Amniotic epithelial cell (primary cell): ENCODE measurements at regions not wholly inside any gene's neighbourhood (a gene's known extent, or its start where the extent isn't known, plus 50 kb on each side); places are given as distances from the start of the nearest gene placed in this dataset.
A peak's percentile ranks its signal among the peaks of the same experiment; 100 is the strongest.
"Not testable (repeated sequence)": the region's sequence is repeated elsewhere in the genome, so short reads cannot be mapped to it uniquely, and the experiment has no call there.

Experiments used
- DNase-seq: peaks from one replicate; pipeline ENCODE4 v3.0.0-alpha.2; 2010; ENCODE audit warnings: low read depth

- peak; percentile 57 for DNase-seq
Observed at GRCh38 chr4:89496851-89497250, 189.3 kb upstream of the GPRIN3 start.

GRCh38 chr4:89493367-89493766 lies 185.8 kb upstream of the GPRIN3 start:
- DNase-seq: no peak

- peak; percentile 90 for DNase-seq
Observed at GRCh38 chr4:89492581-89493071, 185.0 kb upstream of the GPRIN3 start.

DNA sequence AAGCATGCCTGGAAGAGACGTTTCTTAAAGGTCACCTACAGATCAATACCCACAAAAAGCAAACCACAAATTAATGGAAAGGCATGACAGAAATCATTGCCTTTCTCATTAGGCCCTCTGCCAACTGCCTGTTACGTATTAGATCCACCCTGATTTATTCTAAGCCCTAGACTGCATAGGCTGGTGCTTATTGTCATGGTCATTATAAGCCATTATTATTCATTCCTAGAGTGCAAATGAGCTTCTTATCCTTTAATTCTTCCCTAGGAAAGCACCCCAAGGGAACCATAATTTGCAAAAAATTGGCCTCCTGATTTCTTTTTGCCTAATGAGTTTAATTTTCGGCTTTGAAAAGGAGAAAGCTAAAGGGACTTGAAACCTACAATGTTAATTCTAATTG lies 184.2 kb upstream of the GPRIN3 start:
- DNase-seq: no peak

DNA sequence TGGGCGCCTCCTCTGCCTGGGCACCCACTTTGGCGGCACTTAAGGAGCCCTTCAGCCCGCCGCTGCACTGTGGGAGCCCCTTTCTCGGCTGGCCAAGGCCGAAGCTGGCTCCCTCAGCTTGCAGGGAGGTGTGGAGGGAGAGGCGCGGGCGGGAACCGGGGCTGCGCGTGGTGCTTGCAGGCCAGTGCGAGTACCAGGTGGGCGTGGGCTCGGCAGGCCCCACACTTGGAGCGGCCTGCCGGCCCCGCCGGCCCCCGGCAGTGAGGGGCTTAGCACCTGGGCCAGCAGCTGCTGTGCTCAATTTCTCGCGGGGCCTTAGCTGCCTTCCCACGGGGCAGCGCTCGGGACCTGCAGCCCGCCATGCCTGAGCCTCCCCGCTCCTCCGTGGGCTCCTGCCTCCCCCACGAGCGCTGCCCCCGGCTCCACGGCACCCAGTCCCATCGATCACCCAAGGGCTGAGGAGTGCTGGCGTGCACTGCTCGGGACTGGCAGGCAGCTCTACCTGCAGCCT lies 182.4 kb upstream of the GPRIN3 start:
- not testable (repeated sequence) for DNase-seq

DNA sequence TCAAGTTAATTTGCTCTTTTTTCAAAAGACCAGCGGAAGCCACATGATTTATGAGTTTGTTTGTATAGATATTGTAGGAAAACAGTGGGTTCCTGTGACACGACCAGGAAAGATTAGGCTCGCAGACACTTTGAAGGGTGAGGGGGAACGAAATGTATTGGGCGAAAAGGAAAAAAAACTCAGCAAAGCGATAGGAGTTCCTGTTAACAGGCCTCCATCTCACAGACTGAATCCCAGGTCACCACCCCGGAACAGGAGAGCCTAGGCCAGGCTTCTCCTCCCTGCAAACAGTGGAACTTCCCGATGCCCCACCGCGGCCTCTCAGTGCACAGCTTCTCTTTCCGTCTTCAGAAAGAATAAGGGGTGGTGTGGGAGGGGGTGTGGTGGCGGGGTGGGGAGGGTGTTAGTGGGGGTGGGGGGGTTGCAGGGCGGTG lies 181.8 kb upstream of the GPRIN3 start:
- no peak for DNase-seq

GRCh38 chr4:89488736-89489135 lies 181.1 kb upstream of the GPRIN3 start:
- no peak for DNase-seq

DNA sequence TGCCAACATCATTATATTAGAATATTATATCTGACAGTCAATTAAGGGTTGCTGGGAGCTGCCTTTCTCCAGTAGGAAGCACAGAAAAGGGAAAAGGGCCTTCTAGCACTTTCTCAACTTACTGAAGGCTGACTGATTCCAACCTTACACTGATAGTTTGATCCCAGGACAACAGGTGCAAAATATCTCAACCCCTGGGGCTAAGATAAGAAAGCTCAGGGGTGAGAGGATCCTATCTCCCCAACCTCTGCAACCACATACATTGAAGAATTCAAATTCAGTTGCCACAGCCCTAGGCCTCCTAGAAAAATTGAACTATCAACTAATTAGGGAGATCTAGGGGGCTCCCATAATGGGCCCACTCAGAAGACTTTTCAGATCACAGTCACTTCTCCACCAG lies 179.1 kb upstream of the GPRIN3 start:
- no peak for DNase-seq

DNA sequence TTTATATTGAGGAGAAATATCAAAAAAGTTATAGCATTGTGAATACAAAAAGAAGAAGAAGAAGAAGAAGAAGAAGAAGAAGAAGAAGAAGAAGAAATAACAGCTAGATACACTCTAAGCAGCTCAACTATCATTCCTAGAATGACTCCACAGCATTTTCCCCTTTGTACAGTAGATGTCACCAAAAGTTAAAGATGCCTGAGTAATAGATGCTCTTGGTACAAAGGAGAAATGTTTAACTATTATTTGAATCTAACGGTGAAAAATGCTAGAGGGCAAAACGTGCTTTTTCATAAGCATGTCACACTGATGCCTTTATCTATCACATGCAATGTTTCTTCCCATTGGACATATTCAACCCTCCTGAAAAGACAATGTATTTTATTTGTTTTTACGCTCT lies 178.4 kb upstream of the GPRIN3 start:
- peak; percentile 63 for DNase-seq

- no peak for DNase-seq
Observed at GRCh38 chr4:89483833-89484232, 176.2 kb upstream of the GPRIN3 start.

GRCh38 chr4:89482926-89483595 lies 175.5 kb upstream of the GPRIN3 start:
- DNase-seq: peak; percentile 19

GRCh38 chr4:89482251-89482650 lies 174.7 kb upstream of the GPRIN3 start:
- peak; percentile 51 for DNase-seq

GRCh38 chr4:89469930-89470375 lies 162.4 kb upstream of the GPRIN3 start:
- peak; percentile 98 for DNase-seq

- peak; percentile 31 for DNase-seq
Observed at GRCh38 chr4:89469516-89469915, 161.9 kb upstream of the GPRIN3 start.

- DNase-seq: no peak
Observed at GRCh38 chr4:89468602-89469001, 161.0 kb upstream of the GPRIN3 start.

- DNase-seq: no peak
Observed at GRCh38 chr4:89463341-89463740, 155.7 kb upstream of the GPRIN3 start.

- no peak for DNase-seq
Observed at GRCh38 chr4:89447543-89447942, 139.9 kb upstream of the GPRIN3 start.

GRCh38 chr4:89446193-89446592 lies 138.6 kb upstream of the GPRIN3 start:
- no peak for DNase-seq

DNA sequence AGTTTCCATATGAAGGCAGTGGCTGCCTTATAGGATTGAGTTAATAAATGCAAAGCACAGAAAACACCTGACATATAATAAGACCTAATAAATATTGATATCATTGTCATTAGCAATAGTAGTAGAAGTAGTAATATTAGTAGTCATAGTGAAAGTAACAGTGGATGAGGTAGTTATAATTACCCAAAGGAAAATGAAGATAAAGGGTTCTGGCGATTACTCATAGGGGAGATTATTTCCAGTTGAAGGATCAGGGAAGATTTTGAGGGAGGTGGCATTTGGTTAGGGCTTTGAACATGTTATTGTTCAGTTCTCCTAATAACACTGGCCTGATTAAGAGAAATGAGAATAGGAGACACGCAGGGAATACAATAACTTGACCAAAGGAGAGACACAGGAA lies 131.9 kb upstream of the GPRIN3 start:
- DNase-seq: peak; percentile 6

DNA sequence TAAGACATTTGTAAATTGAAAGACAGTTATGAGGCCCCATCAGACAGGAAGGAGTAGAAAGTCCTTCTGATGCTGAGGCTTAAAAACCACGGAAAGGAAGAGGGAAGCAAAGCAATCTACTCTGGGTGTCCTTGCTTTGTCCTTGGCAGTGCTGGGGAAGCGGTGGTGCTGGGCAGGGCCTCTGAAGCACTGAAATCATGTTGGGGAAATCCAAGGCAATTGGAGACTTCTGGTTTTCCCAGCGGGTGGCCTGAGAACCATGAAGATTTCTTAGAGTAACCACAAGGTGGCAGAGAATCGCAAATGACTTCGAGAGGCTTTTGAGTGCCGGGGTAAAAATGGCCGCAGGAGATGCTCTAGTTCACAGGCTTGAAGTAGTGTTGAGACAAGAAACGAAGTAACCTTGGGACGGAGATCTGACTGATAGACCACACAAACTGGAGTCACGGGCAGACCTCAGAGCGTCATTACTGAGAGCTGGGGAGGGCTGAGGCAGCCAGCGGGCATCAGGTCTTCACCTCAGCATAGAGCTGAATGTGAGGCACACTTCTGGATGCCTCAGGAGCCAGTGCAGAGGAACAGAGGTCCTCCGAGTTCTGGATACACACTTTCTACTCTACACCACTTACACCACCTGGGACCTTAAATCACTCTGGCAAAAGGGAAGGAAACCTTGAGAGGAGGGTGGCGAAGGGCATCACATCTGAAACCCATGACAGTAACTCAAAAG lies 130.7 kb upstream of the GPRIN3 start:
- peak; percentile 64 for DNase-seq

- peak; percentile 50 for DNase-seq
Observed at GRCh38 chr4:89434364-89434988, 126.9 kb upstream of the GPRIN3 start.

DNA sequence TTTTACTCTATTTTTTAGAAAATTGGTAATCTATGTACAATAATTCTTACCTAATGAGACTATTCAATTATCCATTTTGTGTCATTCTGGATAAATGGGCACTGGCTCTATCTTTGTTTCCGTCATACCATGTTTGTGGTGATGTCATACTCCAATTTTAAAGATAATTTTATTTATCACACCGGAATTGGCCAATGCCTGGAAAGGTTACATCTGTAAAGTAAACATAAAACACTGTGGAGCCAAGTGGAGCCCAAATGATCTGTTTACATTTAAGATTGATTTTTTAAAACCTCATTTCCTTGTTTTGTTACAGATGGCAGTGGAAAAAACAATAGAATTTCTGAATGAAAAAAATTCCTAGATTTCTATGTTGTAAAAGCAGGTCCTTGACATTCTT lies 120.2 kb upstream of the GPRIN3 start:
- no peak for DNase-seq

DNA sequence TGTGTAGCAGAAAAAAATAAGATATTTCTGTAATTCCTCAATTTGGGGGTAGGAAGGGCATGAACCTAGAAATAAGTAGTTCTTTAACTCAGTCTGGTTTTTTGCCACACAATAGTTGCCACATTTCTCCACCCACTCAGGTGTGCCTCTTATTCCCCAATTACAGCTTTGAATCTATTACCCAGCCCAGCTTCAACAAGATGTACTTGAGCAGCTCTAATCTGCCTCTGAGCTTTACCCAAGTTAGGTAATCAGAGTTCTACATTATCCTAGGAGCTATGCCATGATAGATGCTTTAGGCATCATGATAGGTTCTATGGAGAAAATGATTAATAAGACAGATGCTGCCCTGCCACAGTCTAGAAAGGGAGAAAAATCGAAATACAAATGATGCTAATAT lies 117.4 kb upstream of the GPRIN3 start:
- no peak for DNase-seq
